HG03159 (cell line): ENCODE measurements at regions not wholly inside any gene's neighbourhood (a gene's known extent, or its start where the extent isn't known, plus 50 kb on each side); places are given as distances from the start of the nearest gene placed in this dataset.
A peak's percentile ranks its signal among the peaks of the same experiment; 100 is the strongest.

ENCODE experiments used
- ATAC-seq: cut with Tn5 transposase; IDR thresholded peaks from one replicate; pipeline ENCODE4 v1.9.1; 2021; ENCODE audit warnings: mild to moderate bottlenecking, moderate library complexity; ENCODE audit not compliant: unreplicated experiment

- ATAC-seq = no peak
These were observed 138.7 kb upstream of the IRF2BP2 start for GRCh38 chr1:234748713-234749112.

- ATAC-seq = no peak
These were observed 138.1 kb upstream of the IRF2BP2 start for GRCh38 chr1:234748066-234748465.

- no peak for ATAC-seq
These were observed 136.8 kb upstream of the IRF2BP2 start for GRCh38 chr1:234746798-234747196.

GRCh38 chr1:234745844-234746797 is 136.1 kb upstream of the IRF2BP2 start:
- no peak for ATAC-seq

- no peak for ATAC-seq
These were observed 135.3 kb upstream of the IRF2BP2 start for GRCh38 chr1:234745276-234745675.

- ATAC-seq = no peak
These were observed 134.0 kb upstream of the IRF2BP2 start for GRCh38 chr1:234743791-234744611.

- no peak for ATAC-seq
These were observed 132.6 kb upstream of the IRF2BP2 start for GRCh38 chr1:234742622-234743021.

- no peak for ATAC-seq
These were observed 128.0 kb upstream of the IRF2BP2 start for GRCh38 chr1:234737967-234738314.

- no peak for ATAC-seq
These were observed 125.9 kb upstream of the IRF2BP2 start for GRCh38 chr1:234735916-234736315.

GRCh38 chr1:234735476-234735875 is 125.5 kb upstream of the IRF2BP2 start:
- ATAC-seq = no peak

GRCh38 chr1:234734869-234735268 is 124.9 kb upstream of the IRF2BP2 start:
- ATAC-seq = no peak

- ATAC-seq = no peak
These were observed 124.4 kb upstream of the IRF2BP2 start for GRCh38 chr1:234734412-234734835.

GRCh38 chr1:234733427-234733826 is 123.4 kb upstream of the IRF2BP2 start:
- no peak for ATAC-seq

- ATAC-seq = no peak
These were observed 122.9 kb upstream of the IRF2BP2 start for GRCh38 chr1:234732671-234733390.

GRCh38 chr1:234732260-234732659 is 122.3 kb upstream of the IRF2BP2 start:
- no peak for ATAC-seq

- peak; percentile 26 for ATAC-seq
These were observed 121.6 kb upstream of the IRF2BP2 start for GRCh38 chr1:234731569-234732085.

- ATAC-seq = peak; percentile 57
These were observed 121.0 kb upstream of the IRF2BP2 start for GRCh38 chr1:234730770-234731568.

GRCh38 chr1:234730475-234730769 is 120.4 kb upstream of the IRF2BP2 start:
- no peak for ATAC-seq

GRCh38 chr1:234729561-234730474 is 119.8 kb upstream of the IRF2BP2 start:
- ATAC-seq = no peak
